IPS DF 6.9 (cell line): ENCODE measurements at regions not wholly inside any gene's neighbourhood (a gene's known extent, or its start where the extent isn't known, plus 50 kb on each side); places are given as distances from the start of the nearest gene placed in this dataset.

Experiments used
- DNase-seq: peaks from one replicate; pipeline ENCODE4 v3.0.0-alpha.2; 2013; ENCODE audit warnings: low read depth, low spot score
- H3K27ac ChIP-seq: one replicate; pipeline ENCODE4 v1.5.1; 2013; ENCODE audit warnings: low read length, control low read depth
- H3K27me3 ChIP-seq: 2 replicates; pipeline ENCODE4 v1.6.1; 2013; ENCODE audit warnings: mild to moderate bottlenecking, low read length; ENCODE audit not compliant: control insufficient read depth, insufficient read depth
- H3K36me3 ChIP-seq: 2 replicates; pipeline ENCODE4 v1.6.1; 2013; ENCODE audit warnings: low read length; ENCODE audit not compliant: control insufficient read depth, insufficient read depth
- H3K4me1 ChIP-seq: 2 replicates; pipeline ENCODE4 v1.6.1; 2013; ENCODE audit warnings: low read length; ENCODE audit not compliant: control insufficient read depth, insufficient read depth
- H3K4me3 ChIP-seq: 2 replicates; pipeline ENCODE4 v1.5.1; 2013; ENCODE audit warnings: mild to moderate bottlenecking, low read length
- H3K9me3 ChIP-seq: 2 replicates; pipeline ENCODE4 v1.6.1; 2013; ENCODE audit warnings: low read length, inconsistent platforms; ENCODE audit not compliant: control insufficient read depth, insufficient read depth
- WGBS: extraction: QIAGEN DNeasy Blood & Tissue Kit; methylation state at CpG from one replicate; pipeline ENCODE4 v1.1.7; 2013; ENCODE audit warnings: mixed read lengths, missing lambda C conversion rate; ENCODE audit not compliant: insufficient read length, insufficient coverage; 5-methylcytosine and 5-hydroxymethylcytosine counted together

DNA sequence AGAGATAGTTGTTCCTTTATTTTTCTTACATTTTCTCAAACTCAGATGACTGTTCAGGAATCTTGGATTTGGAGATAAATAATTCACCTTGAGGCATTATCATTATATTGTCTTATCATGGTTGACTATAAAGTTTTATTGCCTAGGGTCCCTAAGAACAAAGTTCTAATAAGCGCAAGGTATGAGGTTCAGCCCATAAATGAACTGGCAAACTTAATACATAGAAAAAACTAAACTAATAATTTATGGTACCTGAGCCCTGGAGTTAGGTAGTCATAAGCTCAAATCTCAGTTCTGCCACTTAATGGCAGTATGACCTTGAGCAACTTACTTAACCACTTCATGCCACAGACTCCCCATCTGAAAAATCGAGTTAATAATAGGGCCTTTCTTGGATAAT is 334.0 kb upstream of the PBX1 start:
- no CpG with 5 or more reads among the region's 2 CpGs for WGBS
- H3K4me3 ChIP-seq: no peak overlapping the region
- H3K27ac ChIP-seq: no peak overlapping the region
- no peak for DNase-seq
- H3K36me3 ChIP-seq: no peaks in the 10 kb centered on the region
- no peaks in the 10 kb centered on the region for H3K27me3 ChIP-seq
- H3K9me3 ChIP-seq: no peaks in the 10 kb centered on the region
- no peaks in the 10 kb centered on the region for H3K4me1 ChIP-seq

DNA sequence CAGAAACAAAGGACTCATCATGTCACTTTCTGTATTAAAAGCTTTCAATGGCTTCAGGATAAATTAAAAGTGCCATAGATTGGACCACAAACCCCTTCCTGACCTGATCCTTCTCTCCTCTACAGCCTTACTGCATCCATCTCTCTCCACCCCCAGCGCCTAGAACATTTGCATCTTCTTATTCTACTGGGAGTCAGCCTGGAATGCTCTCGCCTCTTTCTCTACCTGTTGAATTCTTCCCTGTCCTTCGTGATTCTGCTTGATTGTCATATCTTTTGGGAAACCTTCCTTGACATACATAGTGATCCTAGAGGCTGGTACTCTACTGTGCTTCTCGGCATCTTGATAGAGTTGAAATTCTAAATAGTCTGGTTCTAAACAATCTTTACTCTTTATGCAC is 332.0 kb upstream of the PBX1 start:
- H3K4me3 ChIP-seq: no peak overlapping the region
- H3K9me3 ChIP-seq: no peaks in the 10 kb centered on the region
- H3K27ac ChIP-seq: no peak overlapping the region
- no peaks in the 10 kb centered on the region for H3K27me3 ChIP-seq
- no CpG with 5 or more reads among the region's 4 CpGs for WGBS
- no peak for DNase-seq
- H3K36me3 ChIP-seq: no peaks in the 10 kb centered on the region
- no peaks in the 10 kb centered on the region for H3K4me1 ChIP-seq

DNA sequence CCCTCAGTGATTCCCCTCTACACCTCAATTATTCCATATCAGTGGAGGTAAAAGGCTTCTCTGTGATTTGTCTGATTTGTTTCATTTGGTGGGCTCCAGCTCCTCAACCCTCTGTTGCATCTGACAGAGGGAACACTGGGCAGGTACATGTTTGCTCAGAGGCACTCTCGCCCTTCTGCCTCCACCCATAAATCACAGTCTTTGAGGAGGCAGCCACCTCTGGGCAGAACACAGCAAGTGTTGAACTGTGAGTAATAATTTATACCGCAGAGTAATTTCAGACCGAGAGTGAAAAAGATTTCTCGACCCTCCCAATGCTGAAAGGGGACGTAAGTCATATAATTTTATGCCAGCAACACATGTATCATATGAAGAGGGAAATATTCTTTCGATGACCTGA is 330.1 kb upstream of the PBX1 start:
- Histone ChIP-seq H3K27ac (no peak overlapping the region), H3K27me3 (no peaks in the 10 kb centered on the region), H3K36me3 (no peaks in the 10 kb centered on the region), H3K9me3 (no peaks in the 10 kb centered on the region), H3K4me3 (no peak overlapping the region), H3K4me1 (no peaks in the 10 kb centered on the region)
- DNase-seq: no peak
- no CpG with 5 or more reads among the region's 6 CpGs for WGBS

DNA sequence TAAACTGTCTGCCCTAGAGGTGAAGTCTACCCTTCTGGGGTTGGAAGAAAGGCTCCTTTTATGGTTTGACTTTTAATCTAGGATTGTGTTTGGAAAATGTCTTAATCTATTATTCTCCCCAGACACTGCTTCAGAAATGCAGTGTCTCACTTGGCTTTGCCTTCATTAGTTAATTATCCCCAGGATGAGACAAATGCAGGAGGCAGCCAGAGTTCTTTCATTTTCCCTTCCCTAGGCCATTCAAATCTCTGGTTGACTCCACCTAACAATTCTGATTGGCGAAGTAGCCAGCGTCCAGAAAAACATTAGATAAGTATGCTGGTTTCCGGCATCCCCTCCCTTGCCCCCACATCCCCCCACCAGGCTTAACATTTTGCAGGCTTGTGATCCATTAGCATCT is 325.8 kb upstream of the PBX1 start:
- Histone ChIP-seq H3K4me1 (no peaks in the 10 kb centered on the region), H3K9me3 (no peaks in the 10 kb centered on the region), H3K4me3 (no peak overlapping the region), H3K27me3 (no peaks in the 10 kb centered on the region), H3K27ac (no peak overlapping the region), H3K36me3 (no peaks in the 10 kb centered on the region)
- DNase-seq: no peak
- WGBS: no CpG with 5 or more reads among the region's 3 CpGs

DNA sequence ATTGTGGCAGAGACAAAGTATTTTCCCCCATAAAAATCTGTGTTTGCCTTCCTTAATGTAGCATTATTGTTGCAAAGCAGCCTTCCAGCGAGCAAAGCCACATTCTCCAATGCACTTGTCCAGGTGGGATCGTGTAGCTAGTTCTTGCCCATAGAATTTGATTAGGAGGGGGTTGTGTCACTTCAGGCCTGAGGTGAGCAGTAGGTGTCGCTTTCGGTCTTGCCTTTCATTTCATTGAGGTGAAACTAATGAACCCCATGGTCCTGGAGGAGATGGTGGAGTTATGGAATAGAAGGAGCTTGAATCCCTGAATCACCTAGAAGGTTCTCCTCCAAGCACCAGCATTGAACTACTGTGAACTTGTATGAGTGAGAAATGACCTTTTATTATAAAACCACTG is 318.9 kb upstream of the PBX1 start:
- Histone ChIP-seq H3K4me1 (no peaks in the 10 kb centered on the region), H3K4me3 (no peak overlapping the region), H3K27me3 (no peaks in the 10 kb centered on the region), H3K9me3 (no peaks in the 10 kb centered on the region), H3K36me3 (no peaks in the 10 kb centered on the region), H3K27ac (no peak overlapping the region)
- no CpG with 5 or more reads among the region's 4 CpGs for WGBS
- peak; percentile 31 for DNase-seq

DNA sequence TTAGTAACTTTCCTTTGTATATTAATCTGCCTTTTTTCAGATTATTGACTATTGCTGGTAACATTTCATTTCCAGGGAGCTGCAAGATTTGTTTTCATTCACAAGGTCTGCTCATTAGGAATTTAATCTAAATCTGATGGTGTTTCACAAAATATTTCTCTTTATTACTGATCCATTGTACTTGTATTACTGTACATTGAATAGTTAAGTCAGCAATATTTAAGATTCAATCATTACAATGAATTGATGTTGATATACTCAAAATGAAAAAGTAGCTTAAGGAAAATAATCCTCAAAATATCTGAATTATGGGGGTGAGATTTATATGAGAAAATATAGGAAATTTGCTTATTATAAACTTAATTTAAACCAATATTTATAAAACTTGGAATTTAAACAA is 308.6 kb upstream of the PBX1 start:
- Histone ChIP-seq H3K4me1 (no peaks in the 10 kb centered on the region), H3K36me3 (no peaks in the 10 kb centered on the region), H3K27ac (no peak overlapping the region), H3K4me3 (no peak overlapping the region), H3K27me3 (no peaks in the 10 kb centered on the region), H3K9me3 (no peaks in the 10 kb centered on the region)
- DNase-seq: no peak

DNA sequence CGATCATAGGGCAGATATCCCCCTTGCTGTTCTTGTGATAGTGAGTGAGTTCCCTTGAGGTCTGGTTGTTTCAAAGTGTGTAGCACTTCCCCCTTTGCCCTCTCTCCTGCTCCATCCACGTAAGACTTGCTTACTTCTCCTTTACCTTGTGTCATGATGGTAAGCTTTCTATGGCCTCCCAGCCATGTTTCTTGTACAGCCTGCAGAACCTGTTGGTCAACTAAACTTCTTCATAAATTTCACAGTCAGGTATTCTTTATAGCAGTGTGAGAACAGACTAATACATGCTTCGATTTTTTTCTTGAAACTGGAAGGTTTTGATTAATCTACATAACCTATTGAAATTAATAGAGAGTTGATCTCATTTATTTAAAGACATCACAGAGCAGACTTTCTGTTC is 302.5 kb upstream of the PBX1 start:
- no peak for DNase-seq
- Histone ChIP-seq H3K9me3 (peaks cover 1% of the 10 kb centered on the region; the same call in 1 of the 2 replicates), H3K27me3 (no peaks in the 10 kb centered on the region), H3K4me1 (no peaks in the 10 kb centered on the region), H3K27ac (no peak overlapping the region), H3K4me3 (no peak overlapping the region), H3K36me3 (no peaks in the 10 kb centered on the region)
- whole genome bisulfite sequencing: no CpG with 5 or more reads among the region's 3 CpGs

DNA sequence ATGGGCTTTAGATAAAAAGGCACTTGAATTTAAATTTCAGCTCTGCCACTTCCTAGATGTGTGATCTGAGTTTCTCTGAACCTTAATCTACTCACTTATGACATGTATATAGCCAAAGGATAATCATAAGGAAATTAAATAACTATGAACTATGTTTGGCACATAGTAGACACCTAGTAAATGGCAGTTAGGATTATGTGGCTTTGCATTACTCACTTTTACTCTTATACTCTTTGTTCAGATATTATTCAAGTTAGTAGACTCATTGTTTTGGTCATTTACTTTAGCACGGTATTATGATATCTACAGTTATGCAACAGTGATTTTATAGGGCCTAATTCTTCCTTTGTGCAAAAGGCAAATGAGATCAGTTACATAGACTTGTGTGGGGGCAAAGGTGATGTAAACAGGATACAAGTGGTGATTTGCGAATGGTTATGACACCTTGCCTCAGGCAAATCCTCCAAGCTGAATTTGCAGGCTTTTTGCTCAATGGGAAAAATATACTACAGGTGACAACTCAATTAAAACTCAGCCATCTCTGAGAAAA is 297.2 kb upstream of the PBX1 start:
- DNase-seq: no peak
- no CpG with 5 or more reads among the region's 2 CpGs for WGBS

DNA sequence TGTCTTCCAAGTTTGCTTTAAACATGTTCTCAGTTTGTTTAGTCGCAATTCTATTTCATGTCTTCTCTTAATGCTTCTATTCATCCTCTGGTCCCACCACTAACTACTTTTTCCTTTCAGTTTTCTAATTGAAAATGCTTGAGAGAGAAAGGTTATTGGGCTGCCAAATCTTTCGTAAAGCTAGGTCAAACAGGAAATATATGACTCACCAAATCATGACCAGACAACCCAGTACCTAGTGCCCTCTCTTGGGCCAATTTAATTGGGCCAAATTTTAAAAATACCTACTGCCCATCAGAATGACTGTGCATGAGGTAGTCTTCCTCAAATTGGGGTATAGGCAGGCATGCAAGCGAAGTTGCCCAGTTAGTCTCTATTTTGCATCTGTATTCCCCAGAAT is 295.4 kb upstream of the PBX1 start:
- no CpG with 5 or more reads among the region's 3 CpGs for WGBS
- Histone ChIP-seq H3K36me3 (no peaks in the 10 kb centered on the region), H3K27ac (no peak overlapping the region), H3K4me3 (no peak overlapping the region), H3K4me1 (no peaks in the 10 kb centered on the region), H3K9me3 (no peaks in the 10 kb centered on the region), H3K27me3 (no peaks in the 10 kb centered on the region)
- no peak for DNase-seq

More for the DNA sequence above, 297.2 kb upstream of the PBX1 start:
- H3K9me3 ChIP-seq: no peaks in the 10 kb centered on the region
- H3K27ac ChIP-seq: no peak overlapping the region
- no peaks in the 10 kb centered on the region for H3K4me1 ChIP-seq
- no peaks in the 10 kb centered on the region for H3K27me3 ChIP-seq
- H3K36me3 ChIP-seq: no peaks in the 10 kb centered on the region
- H3K4me3 ChIP-seq: no peak overlapping the region

DNA sequence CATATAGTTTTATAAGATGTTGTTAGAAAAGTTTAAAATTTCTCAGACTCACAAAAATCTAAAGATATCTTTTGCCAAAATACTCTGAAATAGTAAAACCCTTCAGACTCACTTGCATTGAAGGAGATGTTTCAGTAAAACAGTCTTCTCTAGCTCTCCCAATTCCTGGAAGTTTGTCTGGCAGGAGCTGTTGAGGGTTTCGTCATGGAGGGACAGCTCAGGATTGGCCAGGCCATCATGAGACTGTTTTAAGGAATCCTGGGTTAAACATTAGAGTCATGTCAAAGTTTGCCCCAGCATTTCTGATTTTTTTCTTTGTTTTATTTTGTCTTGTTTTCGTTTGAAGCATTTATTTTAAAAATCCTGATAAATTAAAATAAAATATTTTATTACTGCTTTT is 293.8 kb upstream of the PBX1 start:
- Histone ChIP-seq H3K27ac (no peak overlapping the region), H3K9me3 (no peaks in the 10 kb centered on the region), H3K4me3 (no peak overlapping the region), H3K27me3 (no peaks in the 10 kb centered on the region), H3K4me1 (no peaks in the 10 kb centered on the region), H3K36me3 (no peaks in the 10 kb centered on the region)
- WGBS: no CpG with 5 or more reads among the region's 2 CpGs
- DNase-seq: no peak

DNA sequence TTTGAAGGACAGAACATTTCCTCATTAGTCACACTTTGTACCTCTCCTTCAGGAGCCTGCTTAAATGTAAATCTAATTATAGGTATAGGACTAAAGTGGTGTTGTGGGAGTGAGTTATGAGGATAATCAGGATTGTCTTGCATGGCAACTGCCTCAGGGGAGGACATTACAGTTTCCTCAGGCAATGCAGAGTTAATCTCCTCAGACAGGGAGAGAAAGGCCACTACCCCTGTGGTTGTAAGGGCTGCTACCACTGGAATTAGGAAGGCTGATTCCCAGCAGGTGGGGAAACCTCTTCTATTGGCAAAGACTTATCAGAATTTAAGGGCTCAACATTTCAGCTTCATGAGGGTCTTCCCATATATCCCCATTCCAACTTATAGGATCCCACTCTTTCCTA is 286.8 kb upstream of the PBX1 start:
- H3K36me3 ChIP-seq: no peaks in the 10 kb centered on the region
- H3K9me3 ChIP-seq: no peaks in the 10 kb centered on the region
- no peak overlapping the region for H3K27ac ChIP-seq
- DNase-seq: no peak
- H3K4me3 ChIP-seq: no peak overlapping the region
- H3K27me3 ChIP-seq: no peaks in the 10 kb centered on the region
- no peaks in the 10 kb centered on the region for H3K4me1 ChIP-seq
